HepG2 (cell line): ENCODE measurements at regions not wholly inside any gene's neighbourhood (a gene's known extent, or its start where the extent isn't known, plus 50 kb on each side); places are given as distances from the start of the nearest gene placed in this dataset.

Source experiments
- ATAC-seq: fragments of 200-7000 bp; cut with Tn5 transposase; 3 replicates; pipeline ENCODE4 v1.9.1; 2020; ENCODE audit warnings: mild to moderate bottlenecking, moderate library complexity
- BruUV-seq: library from RNA; stranded (reverse); fragments of 400-500 nt; replicated peaks from 2 replicates; lab custom pipeline; 2021; lab: Mats Ljungman, UMichigan
- CTCF ChIA-PET: fragments of 300-600 bp; formaldehyde crosslinking; extraction: SDS; loops from one replicate; lab custom pipeline; 2021; ENCODE audit warnings: low total read pairs, inconsistent platforms, low intra/inter-chr PET ratio; lab: Yijun Ruan, JAX
- POLR2A ChIA-PET: fragments of 350-600 bp; sonication (Branson Sonifier 250); formaldehyde crosslinking; loops from one replicate; lab custom pipeline; 2020; ENCODE audit warnings: antibody characterized with exemption, inconsistent platforms; lab: Yijun Ruan, JAX
- DNase-seq: peaks from one replicate; pipeline ENCODE4 v3.0.0-alpha.2; 2015; ENCODE audit warnings: low spot score
- FAIRE-seq: peaks from 3 replicates; lab custom pipeline; 2011; peaks lifted over from hg19 to GRCh38; lab: Jason Lieb, UNC
- H2AFZ ChIP-seq: one replicate; pipeline ENCODE4 v1.6.1; 2011; ENCODE audit warnings: low read length, inconsistent platforms
- H3K27ac ChIP-seq: fragments of 300-600 bp; 3 replicates; pipeline ENCODE4 v1.8.0; 2011; ENCODE audit warnings: mixed run types, mild to moderate bottlenecking, mixed read lengths, low read length, inconsistent platforms; ENCODE audit not compliant: insufficient read depth; ENCODE audit errors: extremely low read length
- H3K27me3 ChIP-seq, 2 experiments: fragments of 200-600 bp in 1 of 2; 2 replicates in 1 of 2; 3 replicates in 1 of 2; pipeline versions ENCODE4 v1.6.0 to v1.8.0; 2011; ENCODE audit warnings: low read length in 2 of 2, mild to moderate bottlenecking in 2 of 2, moderate library complexity in 2 of 2, inconsistent platforms in 1 of 2; ENCODE audit not compliant: insufficient read depth in 2 of 2, control insufficient read depth in 1 of 2
- H3K36me3 ChIP-seq, 2 experiments: fragments of 200-600 bp in 1 of 2; replicated peaks in 1 of 2; 2 replicates in 1 of 2; 3 replicates in 1 of 2; pipeline versions ENCODE4 v1.5.1 to v1.8.0; 2011; ENCODE audit warnings: low read length in 2 of 2, inconsistent platforms in 1 of 2; ENCODE audit not compliant: insufficient read depth in 2 of 2, control insufficient read depth in 1 of 2
- H3K4me1 ChIP-seq: 2 replicates; pipeline ENCODE4 v1.5.1; 2012; ENCODE audit warnings: low read length, inconsistent platforms; ENCODE audit not compliant: insufficient read depth
- H3K4me2 ChIP-seq: 2 replicates; pipeline ENCODE4 v1.6.0; 2011; ENCODE audit warnings: low read depth, low read length, inconsistent platforms
- H3K4me3 ChIP-seq, 3 experiments: fragments of 200-600 bp in 1 of 3; sonication (generic), shearing (Covaris generic) in 1 of 3; replicated peaks in 1 of 3; 2 replicates each; pipeline ENCODE4 v1.5.1; 2011 to 2016; ENCODE audit warnings: low read length in 3 of 3, inconsistent platforms in 2 of 3, low read depth in 2 of 3, mild to moderate bottlenecking in 2 of 3, control low read depth in 1 of 3, mixed read lengths in 1 of 3; ENCODE audit not compliant: insufficient read depth in 1 of 3
- H3K79me2 ChIP-seq: one replicate; pipeline ENCODE4 v1.6.1; 2011; ENCODE audit warnings: low read length, inconsistent platforms; ENCODE audit not compliant: insufficient read depth
- H3K9ac ChIP-seq: 2 replicates; pipeline ENCODE4 v1.6.0; 2011; ENCODE audit warnings: mild to moderate bottlenecking, low read depth, low read length, inconsistent platforms; ENCODE audit not compliant: insufficient read depth
- H3K9me3 ChIP-seq: 2 replicates; pipeline ENCODE4 v1.5.1; 2012; ENCODE audit warnings: mild to moderate bottlenecking, low read length
- H4K20me1 ChIP-seq: 2 replicates; pipeline ENCODE4 v1.6.0; 2011; ENCODE audit warnings: inconsistent platforms, mild to moderate bottlenecking, low read length, moderate library complexity; ENCODE audit not compliant: insufficient read depth
- ATF4 ChIP-seq, 2 experiments: fragments of 450-650 bp in 1 of 2; sonication (generic) in 1 of 2; formaldehyde crosslinking; IDR thresholded peaks; 2 replicates each; pipeline versions ENCODE4 v1.5.0 to v1.8.0; 2020 to 2022; ENCODE audit warnings: mild to moderate bottlenecking in 1 of 2, missing genetic modification reagents in 1 of 2
- EEA1 ChIP-seq: sonication (generic); formaldehyde crosslinking; IDR thresholded peaks from 2 replicates; pipeline ENCODE4 v1.5.1; 2020; ENCODE audit warnings: mild to moderate bottlenecking, missing genetic modification reagents, borderline replicate concordance
- SRSF9 ChIP-seq: fragments of 200-400 bp; formaldehyde crosslinking; IDR thresholded peaks from 2 replicates; pipeline ENCODE4 v1.6.1; 2018; ENCODE audit warnings: borderline replicate concordance, mild to moderate bottlenecking, low read depth, low read length; ENCODE audit not compliant: insufficient read depth, poor library complexity, severe bottlenecking
- ZBTB38 ChIP-seq: sonication (generic); formaldehyde crosslinking; IDR thresholded peaks from 2 replicates; pipeline ENCODE4 v1.5.1; 2020; ENCODE audit warnings: mild to moderate bottlenecking, missing genetic modification reagents
- ZIK1 ChIP-seq: sonication (generic); formaldehyde crosslinking; IDR thresholded peaks from 2 replicates; pipeline ENCODE4 v1.5.0; 2020; ENCODE audit warnings: mild to moderate bottlenecking, low read depth, missing genetic modification reagents, borderline replicate concordance
- WGBS: methylation state at CpG from one replicate; pipeline ENCODE4 v1.1.6; 2017; ENCODE audit warnings: low lambda C conversion rate; 5-methylcytosine and 5-hydroxymethylcytosine counted together
- in situ Hi-C: cut with HindIII; loops from 2 replicates; pipeline ENCODE4 v1.10.0; 2017; ENCODE audit warnings: low pct_unique_long_range_greater_than_20kb; ENCODE audit not compliant: extremely low pct_ligation_motif_present
- intact Hi-C: fragments of 100-400 bp; cut with micrococcal nuclease; formaldehyde crosslinking; loops from one replicate; pipeline ENCODE4 v1.10.0; 2022; ENCODE audit not compliant: unreplicated experiment
- TF ChIP-seq, protein P1 (sequence below): sonication (generic); formaldehyde crosslinking; IDR thresholded peaks from 2 replicates; pipeline ENCODE4 v1.4.0; 2020; ENCODE audit warnings: mild to moderate bottlenecking, missing genetic modification reagents
- TF ChIP-seq, protein P2 (sequence below): sonication (generic); formaldehyde crosslinking; IDR thresholded peaks from 2 replicates; pipeline ENCODE4 v1.5.0; 2020; ENCODE audit warnings: missing genetic modification reagents

DNA sequence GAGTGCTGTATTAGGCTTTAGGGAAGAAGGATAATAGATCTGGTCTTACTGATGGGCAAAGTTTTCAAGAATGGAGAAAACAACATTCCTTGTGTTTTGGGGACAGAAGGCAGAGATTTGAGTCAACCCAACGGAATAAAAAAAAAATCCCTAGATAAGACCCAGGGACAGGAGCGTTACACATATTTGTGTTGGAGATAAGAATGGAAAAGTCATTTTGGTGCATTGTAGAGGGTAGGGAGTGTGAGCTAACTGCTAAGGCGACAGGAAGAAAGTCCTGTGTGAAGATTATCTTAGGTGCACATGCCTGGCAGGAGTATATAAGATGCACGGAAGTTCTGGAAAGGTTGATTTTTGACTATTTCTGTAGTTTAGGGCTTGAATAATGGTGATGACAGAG lies 450.3 kb upstream of the ARGLU1 start:
- H3K9ac ChIP-seq: no peak overlapping the region
- ChIA-PET POLR2A (no interaction called here), CTCF (no interaction called here)
- H3K9me3 ChIP-seq: peaks cover 6% of the 10 kb centered on the region; the same call in 1 of the 2 replicates
- no peaks in the 10 kb centered on the region for H3K79me2 ChIP-seq
- no peak overlapping the region for H3K27ac ChIP-seq
- BruUV-seq: no TSS peak
- 11% methylated on average over 4 of the region's 4 CpGs for WGBS
- H2AFZ ChIP-seq: no peak overlapping the region
- no peaks in the 10 kb centered on the region for H3K27me3 ChIP-seq
- in situ Hi-C loops: no loop called here
- no peak overlapping the region for H3K4me2 ChIP-seq
- intact Hi-C loops: no loop called here
- no peak for ATAC-seq
- no peak overlapping the region for H3K4me3 ChIP-seq
- FAIRE-seq: no peak
- no peaks in the 10 kb centered on the region for H3K36me3 ChIP-seq
- no peaks in the 10 kb centered on the region for H4K20me1 ChIP-seq
- no peaks in the 10 kb centered on the region for H3K4me1 ChIP-seq
- TF ChIP-seq ATF4 (CRISPR knock-in tag; IDR thresholded peaks at IDR 0.05) (no peak), ZIK1 (CRISPR knock-in tag) (no peak), EEA1 (no peak), ZBTB38 (CRISPR knock-in tag) (no peak)
- TF ChIP-seq, protein P1, sequence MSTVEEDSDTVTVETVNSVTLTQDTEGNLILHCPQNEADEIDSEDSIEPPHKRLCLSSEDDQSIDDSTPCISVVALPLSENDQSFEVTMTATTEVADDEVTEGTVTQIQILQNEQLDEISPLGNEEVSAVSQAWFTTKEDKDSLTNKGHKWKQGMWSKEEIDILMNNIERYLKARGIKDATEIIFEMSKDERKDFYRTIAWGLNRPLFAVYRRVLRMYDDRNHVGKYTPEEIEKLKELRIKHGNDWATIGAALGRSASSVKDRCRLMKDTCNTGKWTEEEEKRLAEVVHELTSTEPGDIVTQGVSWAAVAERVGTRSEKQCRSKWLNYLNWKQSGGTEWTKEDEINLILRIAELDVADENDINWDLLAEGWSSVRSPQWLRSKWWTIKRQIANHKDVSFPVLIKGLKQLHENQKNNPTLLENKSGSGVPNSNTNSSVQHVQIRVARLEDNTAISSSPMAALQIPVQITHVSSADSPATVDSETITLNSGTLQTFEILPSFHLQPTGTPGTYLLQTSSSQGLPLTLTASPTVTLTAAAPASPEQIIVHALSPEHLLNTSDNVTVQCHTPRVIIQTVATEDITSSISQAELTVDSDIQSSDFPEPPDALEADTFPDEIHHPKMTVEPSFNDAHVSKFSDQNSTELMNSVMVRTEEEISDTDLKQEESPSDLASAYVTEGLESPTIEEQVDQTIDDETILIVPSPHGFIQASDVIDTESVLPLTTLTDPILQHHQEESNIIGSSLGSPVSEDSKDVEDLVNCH (CRISPR knock-in tag): no peak
- no peak for DNase-seq

GRCh38 chr13:107006661-107007060 lies 438.7 kb upstream of the ARGLU1 start:
- H3K9me3 ChIP-seq: no peaks in the 10 kb centered on the region
- no peaks in the 10 kb centered on the region for H3K36me3 ChIP-seq
- 3% methylated on average over 2 of the region's 2 CpGs for WGBS
- H3K27ac ChIP-seq: no peak overlapping the region
- no peaks in the 10 kb centered on the region for H3K4me1 ChIP-seq
- POLR2A ChIA-PET: no interaction called here
- H2AFZ ChIP-seq: no peak overlapping the region
- ATAC-seq: no peak
- CTCF ChIA-PET: no interaction called here
- no peak for FAIRE-seq
- no peak overlapping the region for H3K4me3 ChIP-seq
- H3K79me2 ChIP-seq: no peaks in the 10 kb centered on the region
- intact Hi-C loops (no loop called here), in situ Hi-C loops (no loop called here)
- H3K27me3 ChIP-seq: no peaks in the 10 kb centered on the region
- DNase-seq: no peak
- H3K4me2 ChIP-seq: no peak overlapping the region
- H3K9ac ChIP-seq: no peak overlapping the region
- TF ChIP-seq SRSF9: no peak
- TF ChIP-seq, protein P2, sequence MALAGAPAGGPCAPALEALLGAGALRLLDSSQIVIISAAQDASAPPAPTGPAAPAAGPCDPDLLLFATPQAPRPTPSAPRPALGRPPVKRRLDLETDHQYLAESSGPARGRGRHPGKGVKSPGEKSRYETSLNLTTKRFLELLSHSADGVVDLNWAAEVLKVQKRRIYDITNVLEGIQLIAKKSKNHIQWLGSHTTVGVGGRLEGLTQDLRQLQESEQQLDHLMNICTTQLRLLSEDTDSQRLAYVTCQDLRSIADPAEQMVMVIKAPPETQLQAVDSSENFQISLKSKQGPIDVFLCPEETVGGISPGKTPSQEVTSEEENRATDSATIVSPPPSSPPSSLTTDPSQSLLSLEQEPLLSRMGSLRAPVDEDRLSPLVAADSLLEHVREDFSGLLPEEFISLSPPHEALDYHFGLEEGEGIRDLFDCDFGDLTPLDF (CRISPR knock-in tag): no peak
- no peaks in the 10 kb centered on the region for H4K20me1 ChIP-seq
- BruUV-seq: no TSS peak
